Astrocyte (in vitro differentiated cells and primary cell): ENCODE measurements at regions not wholly inside any gene's neighbourhood (a gene's known extent, or its start where the extent isn't known, plus 50 kb on each side); places are given as distances from the start of the nearest gene placed in this dataset.

Experiments used
- DNase-seq: peaks from one replicate; pipeline ENCODE4 v3.0.0-alpha.2; 2010; ENCODE audit warnings: low read depth
- FAIRE-seq: peaks from 2 replicates; lab custom pipeline; 2011; peaks lifted over from hg19 to GRCh38; lab: Jason Lieb, UNC
- H2AFZ ChIP-seq: 2 replicates; pipeline ENCODE4 v1.6.0; 2012; ENCODE audit warnings: low read depth, low read length, inconsistent platforms
- H3K27ac ChIP-seq: 2 replicates; pipeline ENCODE4 v1.5.1; 2011; ENCODE audit warnings: low read depth, low read length, inconsistent platforms
- H3K27me3 ChIP-seq: 2 replicates; pipeline ENCODE4 v1.6.0; 2011; ENCODE audit warnings: low read length, inconsistent platforms; ENCODE audit not compliant: insufficient read depth
- H3K36me3 ChIP-seq: 2 replicates; pipeline ENCODE4 v1.5.1; 2011; ENCODE audit warnings: low read length, inconsistent platforms; ENCODE audit not compliant: insufficient read depth
- H3K4me1 ChIP-seq: 2 replicates; pipeline ENCODE4 v1.5.1; 2011; ENCODE audit warnings: low read length, inconsistent platforms; ENCODE audit not compliant: insufficient read depth
- H3K4me2 ChIP-seq: 2 replicates; pipeline ENCODE4 v1.6.0; 2012; ENCODE audit warnings: low read length, inconsistent platforms
- H3K4me3 ChIP-seq: 2 replicates; pipeline ENCODE4 v1.5.1; 2011; ENCODE audit warnings: low read depth, mild to moderate bottlenecking, low read length, inconsistent platforms; ENCODE audit not compliant: insufficient read depth
- H3K79me2 ChIP-seq: 2 replicates; pipeline ENCODE4 v1.6.0; 2012; ENCODE audit warnings: mild to moderate bottlenecking, low read length, inconsistent platforms; ENCODE audit not compliant: insufficient read depth
- H3K9ac ChIP-seq: 2 replicates; pipeline ENCODE4 v1.6.0; 2012; ENCODE audit warnings: mild to moderate bottlenecking, low read length, inconsistent platforms
- H3K9me3 ChIP-seq: 2 replicates; pipeline ENCODE4 v1.5.1; 2012; ENCODE audit warnings: low read depth, mild to moderate bottlenecking, low read length, inconsistent platforms; ENCODE audit not compliant: insufficient read depth
- H4K20me1 ChIP-seq: 2 replicates; pipeline ENCODE4 v1.6.0; 2012; ENCODE audit warnings: low read length, inconsistent platforms; ENCODE audit not compliant: insufficient read depth
- H3K27ac Mint-ChIP-seq: one replicate; pipeline ENCODE4 v1.8.0; 2021; ENCODE audit warnings: mild to moderate bottlenecking, mixed read lengths; ENCODE audit not compliant: unreplicated experiment
- H3K27me3 Mint-ChIP-seq: one replicate; pipeline ENCODE4 v1.8.0; 2021; ENCODE audit warnings: low read depth, mixed read lengths; ENCODE audit not compliant: unreplicated experiment
- H3K36me3 Mint-ChIP-seq: one replicate; pipeline ENCODE4 v1.8.0; 2021; ENCODE audit warnings: low read depth, mixed read lengths; ENCODE audit not compliant: unreplicated experiment
- H3K4me1 Mint-ChIP-seq: one replicate; pipeline ENCODE4 v1.8.0; 2021; ENCODE audit warnings: low read depth, mixed read lengths; ENCODE audit not compliant: unreplicated experiment
- H3K4me3 Mint-ChIP-seq: one replicate; pipeline ENCODE4 v1.8.0; 2021; ENCODE audit warnings: mild to moderate bottlenecking, moderate library complexity, mixed read lengths; ENCODE audit not compliant: unreplicated experiment
- H3K9me3 Mint-ChIP-seq: one replicate; pipeline ENCODE4 v1.8.0; 2021; ENCODE audit warnings: mild to moderate bottlenecking, mixed read lengths; ENCODE audit not compliant: unreplicated experiment
- CTCF ChIP-seq: IDR thresholded peaks from 2 replicates; pipeline ENCODE4 v1.5.1; 2011; ENCODE audit warnings: low read depth, mild to moderate bottlenecking, inconsistent platforms, low read length, moderate library complexity; ENCODE audit not compliant: insufficient read depth
- EZH2 ChIP-seq: IDR thresholded peaks from 2 replicates; pipeline ENCODE4 v1.6.1; 2012; ENCODE audit warnings: mild to moderate bottlenecking, low read length, inconsistent platforms; ENCODE audit not compliant: insufficient read depth

- TF ChIP-seq CTCF, result no peak
- TF ChIP-seq EZH2, result no peak
- H3K9me3 Mint-ChIP-seq, result peaks cover 5% of the 10 kb centered on the region
- no peak overlapping the region for H2AFZ ChIP-seq
- FAIRE-seq, result no peak
- H3K4me3 ChIP-seq, result no peak overlapping the region
- H3K36me3 ChIP-seq, result no peaks in the 10 kb centered on the region
- H3K36me3 Mint-ChIP-seq, result no peaks in the 10 kb centered on the region
- no peaks in the 10 kb centered on the region for H3K9me3 ChIP-seq
- H3K4me1 Mint-ChIP-seq, result peaks cover 15% of the 10 kb centered on the region
- peaks cover 12% of the 10 kb centered on the region for H3K27me3 Mint-ChIP-seq
- H3K4me2 ChIP-seq, result no peak overlapping the region
- H3K27ac ChIP-seq, result no peak overlapping the region
- H3K79me2 ChIP-seq, result no peaks in the 10 kb centered on the region
- H3K4me3 Mint-ChIP-seq, result no peak overlapping the region
- DNase-seq, result no peak
- no peak overlapping the region for H3K9ac ChIP-seq
- peaks cover 4% of the 10 kb centered on the region for H3K4me1 ChIP-seq
- peaks cover 28% of the 10 kb centered on the region for H3K27me3 ChIP-seq
- no peak overlapping the region for H3K27ac Mint-ChIP-seq
- H4K20me1 ChIP-seq, result no peaks in the 10 kb centered on the region
These were observed 61.2 kb upstream of the ATL2 start for GRCh38 chr2:38438133-38438882.

GRCh38 chr2:38436227-38436664 is 59.2 kb upstream of the ATL2 start:
- no peaks in the 10 kb centered on the region for H3K36me3 ChIP-seq
- Mint-ChIP-seq H3K9me3 (peaks cover 5% of the 10 kb centered on the region), H3K4me3 (peak overlapping the region; percentile 20), H3K27ac (no peak overlapping the region), H3K4me1 (peaks cover 8% of the 10 kb centered on the region), H3K36me3 (no peaks in the 10 kb centered on the region), H3K27me3 (peaks cover 15% of the 10 kb centered on the region)
- FAIRE-seq (no peak), DNase-seq (no peak)
- no peaks in the 10 kb centered on the region for H4K20me1 ChIP-seq
- TF ChIP-seq EZH2, result no peak
- TF ChIP-seq CTCF, result no peak
- no peaks in the 10 kb centered on the region for H3K79me2 ChIP-seq
- H3K4me1 ChIP-seq, result no peaks in the 10 kb centered on the region
- H3K9me3 ChIP-seq, result no peaks in the 10 kb centered on the region
- H3K9ac ChIP-seq, result no peak overlapping the region
- no peak overlapping the region for H3K27ac ChIP-seq
- no peak overlapping the region for H3K4me2 ChIP-seq
- H3K4me3 ChIP-seq, result no peak overlapping the region
- H2AFZ ChIP-seq, result no peak overlapping the region
- H3K27me3 ChIP-seq, result peaks cover 17% of the 10 kb centered on the region

GRCh38 chr2:38435775-38436174 is 58.7 kb upstream of the ATL2 start:
- DNase-seq, result no peak
- Mint-ChIP-seq H3K36me3 (no peaks in the 10 kb centered on the region), H3K27ac (no peak overlapping the region), H3K4me1 (peaks cover 8% of the 10 kb centered on the region), H3K4me3 (no peak overlapping the region), H3K27me3 (peaks cover 12% of the 10 kb centered on the region), H3K9me3 (peaks cover 5% of the 10 kb centered on the region)
- Histone ChIP-seq H3K9ac (no peak overlapping the region), H3K27ac (no peak overlapping the region), H4K20me1 (no peaks in the 10 kb centered on the region), H3K4me3 (no peak overlapping the region), H3K27me3 (peaks cover 16% of the 10 kb centered on the region), H3K9me3 (no peaks in the 10 kb centered on the region), H3K4me1 (no peaks in the 10 kb centered on the region), H3K79me2 (no peaks in the 10 kb centered on the region), H2AFZ (no peak overlapping the region), H3K36me3 (no peaks in the 10 kb centered on the region), H3K4me2 (no peak overlapping the region)
- FAIRE-seq, result no peak
- TF ChIP-seq EZH2, result no peak
